A549 (cell line): ENCODE measurements at regions not wholly inside any gene's neighbourhood (a gene's known extent, or its start where the extent isn't known, plus 50 kb on each side); places are given as distances from the start of the nearest gene placed in this dataset.
A peak's percentile ranks its signal among the peaks of the same experiment; 100 is the strongest.
"Not testable (repeated sequence)": the region's sequence is repeated elsewhere in the genome, so short reads cannot be mapped to it uniquely, and the experiment has no call there.

Experiments used
- ATAC-seq, 2 experiments: fragments of 200-7000 bp in 1 of 2; fragments of >200 bp in 1 of 2; cut with Nextera tagmentation in 1 of 2; cut with Tn5 transposase in 1 of 2; 3 replicates each; pipeline versions ENCODE4 v1.8.0 to v1.9.1; 2018 to 2020; ENCODE audit warnings: mild to moderate bottlenecking in 1 of 2, moderate library complexity in 1 of 2
- CTCF ChIA-PET: fragments of 300-600 bp; sonication (Branson Sonifier 250); formaldehyde crosslinking; extraction: SDS; loops from one replicate; lab custom pipeline; 2021; ENCODE audit warnings: antibody characterized with exemption, inconsistent platforms; lab: Yijun Ruan, JAX
- POLR2A ChIA-PET: fragments of 350-600 bp; formaldehyde crosslinking; extraction: SDS; loops from one replicate; lab custom pipeline; 2021; ENCODE audit warnings: antibody characterized with exemption, inconsistent platforms; lab: Yijun Ruan, JAX
- DNase-seq, 2 experiments: peaks; one replicate each; pipeline versions ENCODE4 v3.0.0 to v3.0.0-alpha.2; 2011 to 2016; ENCODE audit warnings: low read depth in 1 of 2, low spot score in 1 of 2
- FAIRE-seq: peaks from 2 replicates; lab custom pipeline; 2011; peaks lifted over from hg19 to GRCh38; lab: Jason Lieb, UNC
- H3K27ac ChIP-seq, 2 experiments: fragments of >200 bp; sonication (Bioruptor Twin); formaldehyde crosslinking; 3 replicates each; pipeline ENCODE4 v1.5.1; 2016 to 2017
- H3K4me1 ChIP-seq: fragments of >200 bp; sonication (Bioruptor Twin); formaldehyde crosslinking; 3 replicates; pipeline ENCODE4 v1.6.1; 2016
- H3K4me2 ChIP-seq: fragments of >200 bp; sonication (Bioruptor Twin); formaldehyde crosslinking; 3 replicates; pipeline ENCODE4 v1.6.1; 2016
- H3K4me3 ChIP-seq: fragments of >200 bp; sonication (Bioruptor Twin); formaldehyde crosslinking; 3 replicates; pipeline ENCODE4 v1.5.1; 2016
- H3K9me3 ChIP-seq: fragments of >200 bp; sonication (Bioruptor Twin); formaldehyde crosslinking; 3 replicates; pipeline ENCODE4 v1.6.1; 2016
- FOSL2 ChIP-seq, 2 experiments: fragments of 450-650 bp in 1 of 2; fragments of >200 bp in 1 of 2; sonication (Bioruptor Twin) in 1 of 2; formaldehyde crosslinking; IDR thresholded peaks; 2 replicates each; pipeline versions ENCODE4 v1.5.0 to v1.6.1; 2016 to 2020; ENCODE audit warnings: mild to moderate bottlenecking in 1 of 2, moderate library complexity in 1 of 2
- WGBS: methylation state at CpG from one replicate; pipeline ENCODE4 v1.1.6; 2017; ENCODE audit errors: missing lambda C conversion rate; 5-methylcytosine and 5-hydroxymethylcytosine counted together

- ATAC-seq, CTCF ChIA-PET, H3K9me3 ChIP-seq, POLR2A ChIA-PET, H3K4me1 ChIP-seq, FAIRE-seq, H3K27ac ChIP-seq, DNase-seq, H3K4me3 ChIP-seq: not testable (repeated sequence)
- peak overlapping the region; percentile 34; the same call in 1 of the 3 replicates for H3K4me2 ChIP-seq
- WGBS: 38% methylated on average over 15 of the region's 47 CpGs
These were observed 165.2 kb upstream of the ZNG1F start for GRCh38 chr9:41354060-41354934.

DNA sequence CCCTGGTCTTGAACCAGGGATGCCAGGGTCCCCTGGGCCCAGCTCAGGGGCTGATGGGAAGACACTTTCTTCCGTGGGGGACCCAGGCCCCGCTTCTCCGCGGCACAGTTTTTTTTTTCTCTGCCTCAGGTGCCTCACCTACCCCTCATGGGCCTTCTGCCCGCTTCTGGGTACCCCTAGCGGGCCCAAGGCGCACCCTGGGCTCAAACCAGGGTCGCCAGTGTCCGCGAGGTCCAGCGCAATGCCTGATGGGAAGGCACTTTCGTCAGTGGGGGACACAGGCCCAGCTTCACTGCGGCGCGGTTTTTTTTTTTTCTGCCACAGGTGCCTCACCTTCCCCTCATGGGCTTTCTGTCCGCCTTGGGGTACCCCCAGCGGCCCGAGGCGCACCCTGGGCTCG is 163.9 kb upstream of the ZNG1F start:
- H3K4me3 ChIP-seq, H3K27ac ChIP-seq, ATAC-seq, DNase-seq, H3K9me3 ChIP-seq, FAIRE-seq, H3K4me2 ChIP-seq, CTCF ChIA-PET, H3K4me1 ChIP-seq, POLR2A ChIA-PET: not testable (repeated sequence)
- WGBS: 88% methylated on average over 16 of the region's 20 CpGs

GRCh38 chr9:41352390-41352789 is 163.3 kb upstream of the ZNG1F start:
- H3K9me3 ChIP-seq, H3K27ac ChIP-seq, FAIRE-seq, H3K4me3 ChIP-seq, ATAC-seq, H3K4me2 ChIP-seq, POLR2A ChIA-PET, DNase-seq, H3K4me1 ChIP-seq, CTCF ChIA-PET: not testable (repeated sequence)
- WGBS: 80% methylated on average over 20 of the region's 20 CpGs

DNA sequence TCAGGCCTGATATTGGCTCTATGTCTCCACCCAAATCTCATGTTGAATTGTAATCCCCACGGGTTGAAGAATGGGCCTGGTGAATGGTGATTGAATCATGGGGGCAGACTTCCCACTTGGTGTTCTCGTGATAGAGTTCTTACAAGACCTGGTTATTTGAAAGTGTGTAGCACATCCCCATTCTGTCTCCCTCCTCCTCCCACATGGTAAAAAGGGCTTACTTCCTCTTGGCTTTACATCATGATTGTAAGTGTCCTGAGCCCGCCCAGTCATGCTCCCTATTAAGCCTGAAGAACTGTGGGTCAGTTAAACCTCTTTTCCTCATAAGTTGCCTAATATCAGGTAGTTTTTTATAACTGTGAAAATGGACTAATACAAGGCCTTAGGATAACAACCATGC is 158.8 kb upstream of the ZNG1F start:
- CTCF ChIA-PET: not testable (repeated sequence)

GRCh38 chr9:41332562-41332961 is 143.4 kb upstream of the ZNG1F start:
- H3K4me3 ChIP-seq, ATAC-seq, H3K4me2 ChIP-seq, H3K4me1 ChIP-seq, FAIRE-seq, H3K9me3 ChIP-seq, POLR2A ChIA-PET, H3K27ac ChIP-seq, CTCF ChIA-PET, DNase-seq: not testable (repeated sequence)
- no CpG with 5 or more reads among the region's 5 CpGs for WGBS

More for the DNA sequence above, 158.8 kb upstream of the ZNG1F start:
- H3K27ac ChIP-seq, H3K9me3 ChIP-seq, H3K4me3 ChIP-seq, H3K4me1 ChIP-seq, ATAC-seq, POLR2A ChIA-PET, DNase-seq, FAIRE-seq, H3K4me2 ChIP-seq: not testable (repeated sequence)
- 76% methylated on average over 2 of the region's 3 CpGs for WGBS

GRCh38 chr9:41321277-41321676 is 132.2 kb upstream of the ZNG1F start:
- H3K4me1 ChIP-seq, H3K4me2 ChIP-seq, CTCF ChIA-PET, POLR2A ChIA-PET, ATAC-seq, FAIRE-seq, H3K27ac ChIP-seq, DNase-seq, H3K4me3 ChIP-seq, H3K9me3 ChIP-seq: not testable (repeated sequence)
- no CpG with 5 or more reads among the region's 2 CpGs for WGBS

- DNase-seq; ATAC-seq; H3K4me3 ChIP-seq; POLR2A ChIA-PET; FAIRE-seq; H3K4me1 ChIP-seq; CTCF ChIA-PET; H3K9me3 ChIP-seq; H3K4me2 ChIP-seq; H3K27ac ChIP-seq; TF ChIP-seq FOSL2 (IDR thresholded peaks at IDR 0.05): not testable (repeated sequence)
- TF ChIP-seq FOSL2 (CRISPR knock-in tag; IDR thresholded peaks at IDR 0.05): 0 out of 2 replicates have a peak, but pooled peaks have one; percentile 26
- WGBS: 58% methylated on average over 6 of the region's 6 CpGs
These were observed 119.8 kb upstream of the ZNG1F start for GRCh38 chr9:41308953-41309352.

GRCh38 chr9:41285744-41286143 is 96.6 kb upstream of the ZNG1F start:
- H3K4me3 ChIP-seq, CTCF ChIA-PET, H3K27ac ChIP-seq, H3K4me2 ChIP-seq, FAIRE-seq, H3K4me1 ChIP-seq, DNase-seq, H3K9me3 ChIP-seq, ATAC-seq, POLR2A ChIA-PET: not testable (repeated sequence)
- WGBS: 86% methylated on average over 16 of the region's 16 CpGs

DNA sequence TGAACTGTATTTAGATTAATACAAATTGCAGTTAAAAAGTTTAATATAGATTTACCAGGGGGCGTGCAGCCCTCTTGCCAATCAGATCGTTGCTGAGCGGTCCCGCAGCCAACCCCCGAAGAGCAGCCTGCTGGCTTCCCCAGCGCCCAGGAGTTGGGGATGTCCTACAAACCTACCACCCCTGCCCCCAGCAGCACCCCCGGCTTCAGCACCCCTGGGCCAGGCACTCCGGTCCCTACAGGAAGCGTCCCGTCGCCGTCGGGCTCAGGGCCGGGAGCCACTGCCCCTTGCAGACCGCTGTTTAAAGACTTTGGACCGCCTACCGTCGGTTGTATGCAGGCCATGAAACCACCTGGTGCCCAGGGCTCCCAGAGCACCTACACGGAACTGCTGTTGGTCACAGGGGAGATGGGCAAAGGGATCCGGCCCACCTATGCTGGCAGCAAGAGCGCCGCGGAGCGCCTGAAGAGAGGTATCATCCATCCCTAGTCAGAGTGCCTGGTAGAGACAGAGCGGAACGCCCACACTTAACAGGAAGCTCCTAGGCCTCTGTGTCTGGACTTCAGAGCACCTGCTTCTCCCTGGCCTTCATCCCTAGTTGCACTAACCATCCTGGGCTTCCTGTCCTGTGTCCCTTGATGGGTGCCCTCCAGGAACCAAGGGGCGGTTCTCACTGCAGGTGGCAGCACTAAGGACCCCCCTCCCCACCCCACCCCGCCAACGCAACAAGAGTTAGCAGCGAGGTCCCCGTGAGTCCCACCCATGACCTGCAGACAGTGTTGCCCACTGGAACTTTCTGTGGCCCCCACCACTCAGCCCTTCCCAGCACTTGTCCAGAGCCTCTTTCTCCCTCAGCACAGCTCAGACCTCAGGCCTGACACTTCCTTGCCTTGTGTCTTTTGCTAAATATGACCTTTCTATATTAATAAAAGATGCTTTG is 91.5 kb upstream of the ZNG1F start:
- H3K9me3 ChIP-seq: not testable (repeated sequence)

GRCh38 chr9:41279437-41279836 is 90.3 kb upstream of the ZNG1F start:
- 52% methylated on average over 3 of the region's 13 CpGs for WGBS
- CTCF ChIA-PET, ATAC-seq, H3K4me1 ChIP-seq, H3K27ac ChIP-seq, H3K4me2 ChIP-seq, FAIRE-seq, POLR2A ChIA-PET, H3K9me3 ChIP-seq, H3K4me3 ChIP-seq, DNase-seq: not testable (repeated sequence)

More for the DNA sequence above, 91.5 kb upstream of the ZNG1F start:
- H3K27ac ChIP-seq, H3K4me2 ChIP-seq, DNase-seq, POLR2A ChIA-PET, CTCF ChIA-PET, FAIRE-seq, H3K4me3 ChIP-seq, H3K4me1 ChIP-seq: not testable (repeated sequence)
- ATAC-seq: peak; percentile 24 to 36; a peak in 3 of 6 replicates
- WGBS: 83% methylated on average over 10 of the region's 31 CpGs
